ENCODE measurements at regions not wholly inside any gene's neighbourhood (a gene's known extent, or its start where the extent isn't known, plus 50 kb on each side); places are given as distances from the start of the nearest gene placed in this dataset.

DNA sequence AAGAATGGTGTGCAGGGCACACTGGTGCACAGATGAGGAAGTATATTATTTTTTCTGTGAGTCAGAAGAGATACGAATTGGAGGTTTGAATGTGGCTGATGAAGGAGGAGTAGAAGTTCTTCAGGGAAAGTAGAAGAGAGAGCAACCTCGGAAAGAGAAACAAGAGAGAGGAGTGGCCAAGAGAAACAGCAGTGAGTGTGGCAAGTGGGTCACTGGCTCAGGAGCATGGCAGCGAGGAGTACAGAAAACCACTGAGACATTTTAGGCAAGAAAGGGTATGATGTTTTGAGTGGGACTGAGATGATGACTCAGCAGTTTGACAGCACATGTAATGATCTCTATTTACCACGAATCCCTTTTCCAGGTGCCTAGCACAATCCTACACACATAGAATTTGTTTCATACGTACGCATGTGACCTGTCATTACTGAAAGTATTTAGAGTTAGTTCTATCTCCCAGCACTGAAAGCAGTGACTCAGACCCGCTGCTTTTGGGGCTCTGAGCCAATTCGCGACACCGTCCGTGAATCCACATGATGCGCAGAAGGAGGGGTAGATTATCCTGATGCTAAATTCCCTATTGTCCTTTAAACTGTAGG is 915.4 kb downstream of the DCDC2C start:
- H3K27ac ChIP-seq: no peak overlapping the region
- H3K9me3 ChIP-seq: peaks cover 29% of the 10 kb centered on the region; the same call in 2 of the 3 replicates
- ChIA-PET POLR2A (no interaction called here), CTCF (no interaction called here)
- 47% methylated on average over 12 of the region's 12 CpGs for WGBS (ENCODE audit: missing lambda C conversion rate)
- H3K4me1 ChIP-seq: no peaks in the 10 kb centered on the region
- no peak for DNase-seq (ENCODE audit: low read depth in 1 of 2, low spot score in 1 of 2)
- no peak for FAIRE-seq
- H3K4me2 ChIP-seq: no peak overlapping the region
- no peak overlapping the region for H3K4me3 ChIP-seq
- TF ChIP-seq RAD21 (conservative IDR thresholded peaks at IDR 0.05 in 1 of 2, IDR thresholded peaks at IDR 0.05 in 1 of 2): no peak
- peak; percentile 97 for TF ChIP-seq MAFK (IDR thresholded peaks at IDR 0.05; ENCODE audit: partially characterized antibody)
- peak; percentile 70 for TF ChIP-seq NFE2L2 (conservative IDR thresholded peaks at IDR 0.05; ENCODE audit: low read length)
- TF ChIP-seq SMC3 (IDR thresholded peaks at IDR 0.05): no peak
- ATAC-seq: no peak

DNA sequence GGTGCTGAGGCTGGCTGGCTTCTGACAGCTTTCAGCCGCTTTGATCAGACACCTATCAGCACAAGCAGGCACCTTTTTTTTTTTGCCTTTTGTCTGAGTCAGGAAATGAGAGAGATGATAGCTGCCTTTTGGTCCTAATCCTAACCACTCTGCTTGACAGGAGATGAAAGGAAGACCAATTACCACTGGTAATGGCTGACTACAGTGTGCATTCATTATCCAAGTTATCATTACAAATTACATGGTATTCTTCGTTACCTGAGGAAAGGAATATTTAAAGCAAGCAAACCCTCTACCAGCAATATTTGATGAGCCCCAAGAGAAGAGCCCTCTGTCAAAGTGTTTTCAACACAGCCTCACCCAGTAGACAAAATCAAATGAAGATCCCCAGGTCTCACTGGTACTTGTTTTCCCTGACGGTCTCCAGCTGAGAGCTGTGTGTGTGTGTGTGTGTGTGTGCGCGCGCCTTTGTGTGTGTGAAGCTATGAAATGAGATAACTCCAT is 925.7 kb downstream of the DCDC2C start:
- Histone ChIP-seq H3K4me1 (no peaks in the 10 kb centered on the region), H3K4me3 (no peak overlapping the region), H3K27ac (no peak overlapping the region), H3K4me2 (no peak overlapping the region), H3K9me3 (peaks cover 5% of the 10 kb centered on the region; the same call in 1 of the 3 replicates)
- FAIRE-seq (no peak), ATAC-seq (no peak), DNase-seq (ENCODE audit: low read depth in 1 of 2, low spot score in 1 of 2) (no peak)
- POLR2A ChIA-PET: no interaction called here
- TF ChIP-seq RARB (CRISPR knock-in tag; IDR thresholded peaks at IDR 0.05) (no peak), MAFK (IDR thresholded peaks at IDR 0.05; ENCODE audit: partially characterized antibody) (no peak)
- TF ChIP-seq, protein P1, sequence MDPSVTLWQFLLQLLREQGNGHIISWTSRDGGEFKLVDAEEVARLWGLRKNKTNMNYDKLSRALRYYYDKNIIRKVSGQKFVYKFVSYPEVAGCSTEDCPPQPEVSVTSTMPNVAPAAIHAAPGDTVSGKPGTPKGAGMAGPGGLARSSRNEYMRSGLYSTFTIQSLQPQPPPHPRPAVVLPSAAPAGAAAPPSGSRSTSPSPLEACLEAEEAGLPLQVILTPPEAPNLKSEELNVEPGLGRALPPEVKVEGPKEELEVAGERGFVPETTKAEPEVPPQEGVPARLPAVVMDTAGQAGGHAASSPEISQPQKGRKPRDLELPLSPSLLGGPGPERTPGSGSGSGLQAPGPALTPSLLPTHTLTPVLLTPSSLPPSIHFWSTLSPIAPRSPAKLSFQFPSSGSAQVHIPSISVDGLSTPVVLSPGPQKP (IDR thresholded peaks at IDR 0.05; ENCODE audit: low read depth, low read length): no peak
- TF ChIP-seq, protein P2, sequence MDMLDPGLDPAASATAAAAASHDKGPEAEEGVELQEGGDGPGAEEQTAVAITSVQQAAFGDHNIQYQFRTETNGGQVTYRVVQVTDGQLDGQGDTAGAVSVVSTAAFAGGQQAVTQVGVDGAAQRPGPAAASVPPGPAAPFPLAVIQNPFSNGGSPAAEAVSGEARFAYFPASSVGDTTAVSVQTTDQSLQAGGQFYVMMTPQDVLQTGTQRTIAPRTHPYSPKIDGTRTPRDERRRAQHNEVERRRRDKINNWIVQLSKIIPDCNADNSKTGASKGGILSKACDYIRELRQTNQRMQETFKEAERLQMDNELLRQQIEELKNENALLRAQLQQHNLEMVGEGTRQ (IDR thresholded peaks at IDR 0.05): no peak
- CTCF ChIA-PET: no interaction called here
- 56% methylated on average over 6 of the region's 6 CpGs for WGBS (ENCODE audit: missing lambda C conversion rate)

DNA sequence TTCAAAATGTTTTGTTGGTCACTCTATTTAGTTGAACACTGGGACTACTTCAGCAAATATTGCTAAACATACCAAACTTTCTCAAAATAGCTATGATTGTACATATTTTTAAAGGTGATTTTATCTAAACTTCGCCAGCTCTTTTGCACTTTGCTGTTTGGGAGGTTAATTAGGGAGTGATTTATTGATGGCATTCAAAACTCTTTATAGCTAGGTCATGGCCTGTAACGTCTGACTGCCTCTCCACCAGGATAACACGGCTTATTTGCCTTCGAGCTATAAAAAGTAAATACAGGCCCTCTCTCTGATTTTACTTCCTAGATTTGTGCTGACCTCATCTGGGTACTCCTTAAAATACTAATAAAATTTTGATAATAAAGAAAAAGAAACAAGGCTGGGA is 931.9 kb downstream of the DCDC2C start:
- H3K9me3 ChIP-seq: peaks cover 10% of the 10 kb centered on the region; the same call in 2 of the 3 replicates
- no peak overlapping the region for H3K4me3 ChIP-seq
- ChIA-PET POLR2A (no interaction called here), CTCF (no interaction called here)
- WGBS (ENCODE audit: missing lambda C conversion rate): 2% methylated on average over 4 of the region's 4 CpGs
- H3K27ac ChIP-seq: no peak overlapping the region
- TF ChIP-seq HEYL (CRISPR knock-in tag; IDR thresholded peaks at IDR 0.05) (no peak), CHD4 (IDR thresholded peaks at IDR 0.05; ENCODE audit: borderline replicate concordance) (no peak), ZFP36 (IDR thresholded peaks at IDR 0.05; ENCODE audit: borderline replicate concordance, partially characterized antibody) (no peak), NFE2L2 (conservative IDR thresholded peaks at IDR 0.05; ENCODE audit: low read length) (no peak), CBX8 (IDR thresholded peaks at IDR 0.05) (no peak), KDM1A (IDR thresholded peaks at IDR 0.05; ENCODE audit: low read depth) (no peak), CBX2 (IDR thresholded peaks at IDR 0.05; ENCODE audit: borderline replicate concordance, low read depth) (no peak)
- TF ChIP-seq, protein P1 (IDR thresholded peaks at IDR 0.05; ENCODE audit: low read depth, low read length): no peak
- DNase-seq (ENCODE audit: low read depth in 1 of 2, low spot score in 1 of 2) (no peak), ATAC-seq (no peak), FAIRE-seq (no peak)
- H3K4me2 ChIP-seq: no peak overlapping the region
- no peaks in the 10 kb centered on the region for H3K4me1 ChIP-seq

DNA sequence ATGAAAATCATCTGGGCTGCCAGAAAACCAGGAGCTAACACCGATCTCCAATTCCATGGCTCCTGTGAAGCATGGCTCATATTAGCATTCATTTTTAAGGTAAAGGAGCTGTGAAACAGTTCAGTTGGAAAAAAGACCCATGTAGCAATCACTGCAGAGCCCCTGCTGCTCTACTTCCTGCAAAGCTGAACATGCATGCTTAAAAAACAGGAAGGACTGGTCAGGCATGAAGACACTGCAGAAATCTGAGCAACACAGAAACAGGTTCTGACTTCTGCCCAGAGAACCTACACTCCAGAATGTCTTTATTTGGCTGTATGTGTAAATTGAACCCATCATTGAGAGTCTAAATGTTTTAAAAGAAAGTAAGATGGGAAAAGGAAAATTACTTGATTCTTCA is 950.6 kb downstream of the DCDC2C start:
- POLR2A ChIA-PET: no interaction called here
- no peaks in the 10 kb centered on the region for H3K4me1 ChIP-seq
- no peak for TF ChIP-seq RAD21 (conservative IDR thresholded peaks at IDR 0.05 in 1 of 2, IDR thresholded peaks at IDR 0.05 in 1 of 2)
- TF ChIP-seq HEYL (CRISPR knock-in tag; IDR thresholded peaks at IDR 0.05): no peak
- TF ChIP-seq SMC3 (IDR thresholded peaks at IDR 0.05): no peak
- TF ChIP-seq MYC (IDR thresholded peaks at IDR 0.05; ENCODE audit: borderline replicate concordance, low read length): no peak
- no peak for TF ChIP-seq POLR2AphosphoS2 (conservative IDR thresholded peaks at IDR 0.05; ENCODE audit: low read length)
- no peak for TF ChIP-seq EP300 (IDR thresholded peaks at IDR 0.05)
- TF ChIP-seq PHF8 (IDR thresholded peaks at IDR 0.05; ENCODE audit: borderline replicate concordance, low read depth): no peak
- no peak for TF ChIP-seq ZNF302 (CRISPR knock-in tag; IDR thresholded peaks at IDR 0.05)
- no peak for TF ChIP-seq MAFK (IDR thresholded peaks at IDR 0.05; ENCODE audit: partially characterized antibody)
- TF ChIP-seq NR3C1 (IDR thresholded peaks at IDR 0.05): no peak
- no peak for TF ChIP-seq JUNB (IDR thresholded peaks at IDR 0.05)
- TF ChIP-seq EHMT2 (IDR thresholded peaks at IDR 0.05; ENCODE audit: low read depth): no peak
- TF ChIP-seq HOXB5 (CRISPR knock-in tag; IDR thresholded peaks at IDR 0.05): no peak
- no peak for TF ChIP-seq HDAC2 (IDR thresholded peaks at IDR 0.05)
- WGBS (ENCODE audit: missing lambda C conversion rate): 44% methylated on average over 1 of the region's 1 CpG
- CTCF ChIA-PET: no interaction called here
- no peak overlapping the region for H3K27ac ChIP-seq
- no peak overlapping the region for H3K4me3 ChIP-seq
- no peak for ATAC-seq
- peaks cover 5% of the 10 kb centered on the region; the same call in 2 of the 3 replicates for H3K9me3 ChIP-seq
- no peak for DNase-seq (ENCODE audit: low read depth in 1 of 2, low spot score in 1 of 2)
- FAIRE-seq: no peak
- no peak overlapping the region for H3K4me2 ChIP-seq
